GM19397 (cell line): ENCODE measurements at regions not wholly inside any gene's neighbourhood (a gene's known extent, or its start where the extent isn't known, plus 50 kb on each side); places are given as distances from the start of the nearest gene placed in this dataset.
A peak's percentile ranks its signal among the peaks of the same experiment; 100 is the strongest.

Source experiments
- ATAC-seq: cut with Tn5 transposase; IDR thresholded peaks from one replicate; pipeline ENCODE4 v1.9.1; 2021; ENCODE audit warnings: mild to moderate bottlenecking, moderate library complexity; ENCODE audit not compliant: unreplicated experiment

GRCh38 chr2:104660991-104661390 lies 192.9 kb upstream of the POU3F3 start:
- no peak for ATAC-seq

GRCh38 chr2:104664672-104665071 lies 189.2 kb upstream of the POU3F3 start:
- no peak for ATAC-seq

- ATAC-seq: no peak
Measured at GRCh38 chr2:104668631-104669030, 185.3 kb upstream of the POU3F3 start.

- no peak for ATAC-seq
Measured at GRCh38 chr2:104673225-104673624, 180.7 kb upstream of the POU3F3 start.

- no peak for ATAC-seq
Measured at GRCh38 chr2:104678181-104678580, 175.7 kb upstream of the POU3F3 start.

- ATAC-seq: no peak
Measured at GRCh38 chr2:104685591-104685990, 168.3 kb upstream of the POU3F3 start.

GRCh38 chr2:104687147-104687546 lies 166.8 kb upstream of the POU3F3 start:
- ATAC-seq: no peak

- ATAC-seq: no peak
Measured at GRCh38 chr2:104690255-104690984, 163.5 kb upstream of the POU3F3 start.

- no peak for ATAC-seq
Measured at GRCh38 chr2:104698276-104698675, 155.6 kb upstream of the POU3F3 start.

GRCh38 chr2:104701411-104701911 lies 152.5 kb upstream of the POU3F3 start:
- ATAC-seq: no peak

- no peak for ATAC-seq
Measured at GRCh38 chr2:104702031-104702850, 151.7 kb upstream of the POU3F3 start.

GRCh38 chr2:104703669-104704068 lies 150.2 kb upstream of the POU3F3 start:
- ATAC-seq: no peak

- no peak for ATAC-seq
Measured at GRCh38 chr2:104704496-104705245, 149.2 kb upstream of the POU3F3 start.

GRCh38 chr2:104707056-104707455 lies 146.9 kb upstream of the POU3F3 start:
- no peak for ATAC-seq

- no peak for ATAC-seq
Measured at GRCh38 chr2:104708967-104709366, 144.9 kb upstream of the POU3F3 start.

- no peak for ATAC-seq
Measured at GRCh38 chr2:104716061-104716460, 137.9 kb upstream of the POU3F3 start.

- ATAC-seq: peak; percentile 90
Measured at GRCh38 chr2:104733226-104733943, 120.5 kb upstream of the POU3F3 start.

- ATAC-seq: no peak
Measured at GRCh38 chr2:104734937-104735586, 118.9 kb upstream of the POU3F3 start.

GRCh38 chr2:104736026-104736425 lies 117.9 kb upstream of the POU3F3 start:
- no peak for ATAC-seq

GRCh38 chr2:104741860-104742259 lies 112.1 kb upstream of the POU3F3 start:
- no peak for ATAC-seq
